HEK293 (cell line): ENCODE measurements at regions not wholly inside any gene's neighbourhood (a gene's known extent, or its start where the extent isn't known, plus 50 kb on each side); places are given as distances from the start of the nearest gene placed in this dataset.

Source experiments
- CTCF ChIA-PET: fragments of 350-600 bp; formaldehyde crosslinking; extraction: SDS; loops from one replicate; lab custom pipeline; 2021; ENCODE audit warnings: antibody characterized with exemption; lab: Yijun Ruan, JAX
- POLR2A ChIA-PET: fragments of 300-600 bp; formaldehyde crosslinking; extraction: SDS; loops from one replicate; lab custom pipeline; 2020; ENCODE audit warnings: antibody characterized with exemption, inconsistent platforms; lab: Yijun Ruan, JAX
- H3K27ac ChIP-seq: fragments of 200-500 bp; sonication (Bioruptor generic); 2 replicates; pipeline ENCODE4 v1.5.1; 2014; ENCODE audit warnings: low read depth, low read length, control low read depth, inconsistent platforms; ENCODE audit errors: extremely low read depth
- H3K36me3 ChIP-seq, 2 experiments: fragments of 200-500 bp in 1 of 2; sonication (Bioruptor generic) in 1 of 2; 1 replicate in 1 of 2; 2 replicates in 1 of 2; pipeline ENCODE4 v1.5.1; 2014 to 2017; ENCODE audit warnings: inconsistent platforms in 2 of 2, low read length in 2 of 2; ENCODE audit not compliant: control insufficient read depth in 2 of 2, insufficient read depth in 1 of 2
- H3K4me1 ChIP-seq: fragments of 200-500 bp; sonication (Bioruptor generic); 2 replicates; pipeline ENCODE4 v1.5.1; 2014; ENCODE audit warnings: mild to moderate bottlenecking, low read length, inconsistent platforms; ENCODE audit not compliant: control insufficient read depth, insufficient read depth
- H3K4me3 ChIP-seq: 2 replicates; pipeline ENCODE4 v1.5.1; 2011; ENCODE audit warnings: low read depth, mild to moderate bottlenecking, control low read depth, low read length, moderate library complexity
- H3K9me3 ChIP-seq: fragments of 200-500 bp; sonication (Bioruptor generic); 2 replicates; pipeline ENCODE4 v1.5.1; 2014; ENCODE audit warnings: low read depth, low read length, inconsistent platforms; ENCODE audit not compliant: control insufficient read depth, insufficient read depth
- ATF2 ChIP-seq: fragments of 450-650 bp; formaldehyde crosslinking; IDR thresholded peaks from 2 replicates; pipeline ENCODE4 v1.5.1; 2016; ENCODE audit warnings: missing biosample characterization, missing genetic modification characterization, low read depth
- KLF8 ChIP-seq: fragments of 450-650 bp; formaldehyde crosslinking; IDR thresholded peaks from 2 replicates; pipeline ENCODE4 v1.5.1; 2016; ENCODE audit warnings: missing biosample characterization, missing genetic modification characterization
- PATZ1 ChIP-seq: fragments of 450-650 bp; formaldehyde crosslinking; IDR thresholded peaks from 2 replicates; pipeline ENCODE4 v1.5.1; 2016; ENCODE audit warnings: missing biosample characterization, missing genetic modification characterization
- REPIN1 ChIP-seq: fragments of 450-650 bp; formaldehyde crosslinking; IDR thresholded peaks from 2 replicates; pipeline ENCODE4 v1.5.1; 2017; ENCODE audit warnings: missing biosample characterization, missing genetic modification characterization, low read depth
- SCRT1 ChIP-seq: fragments of 450-650 bp; formaldehyde crosslinking; IDR thresholded peaks from 2 replicates; pipeline ENCODE4 v1.5.1; 2016; ENCODE audit warnings: missing biosample characterization, missing genetic modification characterization, borderline replicate concordance
- SETDB1 ChIP-seq: IDR thresholded peaks from one replicate; pipeline ENCODE4 v1.6.1; 2017; ENCODE audit warnings: mild to moderate bottlenecking, low read length, moderate library complexity, mixed read lengths; ENCODE audit not compliant: insufficient read length
- WT1 ChIP-seq: fragments of 450-650 bp; formaldehyde crosslinking; IDR thresholded peaks from 2 replicates; pipeline ENCODE4 v1.5.1; 2016; ENCODE audit warnings: missing biosample characterization, missing genetic modification characterization
- YY2 ChIP-seq: fragments of 450-650 bp; formaldehyde crosslinking; IDR thresholded peaks from 2 replicates; pipeline ENCODE4 v1.5.1; 2016; ENCODE audit warnings: missing biosample characterization, missing genetic modification characterization
- ZNF140 ChIP-seq: fragments of 450-650 bp; formaldehyde crosslinking; IDR thresholded peaks from 2 replicates; pipeline ENCODE4 v1.5.1; 2016; ENCODE audit warnings: missing biosample characterization, missing genetic modification characterization
- ZNF202 ChIP-seq: fragments of 450-650 bp; formaldehyde crosslinking; IDR thresholded peaks from 2 replicates; pipeline ENCODE4 v1.5.1; 2016; ENCODE audit warnings: missing biosample characterization, missing genetic modification characterization, borderline replicate concordance
- ZNF280C ChIP-seq: fragments of 450-650 bp; formaldehyde crosslinking; IDR thresholded peaks from 2 replicates; pipeline ENCODE4 v1.5.1; 2016; ENCODE audit warnings: missing biosample characterization, missing genetic modification characterization
- ZNF404 ChIP-seq: fragments of 450-650 bp; formaldehyde crosslinking; IDR thresholded peaks from 2 replicates; pipeline ENCODE4 v1.5.1; 2017; ENCODE audit warnings: missing biosample characterization, missing genetic modification characterization
- ZNF555 ChIP-seq: fragments of 450-650 bp; formaldehyde crosslinking; conservative IDR thresholded peaks from 2 replicates; pipeline ENCODE4 v1.5.1; 2017; ENCODE audit warnings: missing biosample characterization, mild to moderate bottlenecking, missing genetic modification characterization, inconsistent platforms
- ZNF585B ChIP-seq: fragments of 450-650 bp; formaldehyde crosslinking; IDR thresholded peaks from 2 replicates; pipeline ENCODE4 v1.5.1; 2016; ENCODE audit warnings: missing biosample characterization, missing genetic modification characterization
- ZNF777 ChIP-seq: fragments of 450-650 bp; formaldehyde crosslinking; IDR thresholded peaks from 2 replicates; pipeline ENCODE4 v1.5.1; 2017; ENCODE audit warnings: missing biosample characterization, missing genetic modification characterization, borderline replicate concordance
- ZNF785 ChIP-seq: fragments of 450-650 bp; formaldehyde crosslinking; IDR thresholded peaks from 2 replicates; pipeline ENCODE4 v1.5.1; 2016; ENCODE audit warnings: missing biosample characterization, missing genetic modification characterization
- ZNF837 ChIP-seq: fragments of 450-650 bp; formaldehyde crosslinking; IDR thresholded peaks from 2 replicates; pipeline ENCODE4 v1.5.1; 2016; ENCODE audit warnings: missing biosample characterization, missing genetic modification characterization
- ZSCAN16 ChIP-seq: fragments of 450-650 bp; formaldehyde crosslinking; IDR thresholded peaks from 2 replicates; pipeline ENCODE4 v1.5.1; 2016; ENCODE audit warnings: missing biosample characterization, missing genetic modification characterization
- ZSCAN30 ChIP-seq: fragments of 450-650 bp; IDR thresholded peaks from 2 replicates; pipeline ENCODE4 v1.5.1; 2018; ENCODE audit warnings: missing biosample characterization, mild to moderate bottlenecking, missing genetic modification characterization, moderate library complexity
- TF ChIP-seq, protein P1 (sequence below): fragments of 450-650 bp; formaldehyde crosslinking; IDR thresholded peaks from 2 replicates; pipeline ENCODE4 v1.5.1; 2016; ENCODE audit warnings: missing biosample characterization, missing genetic modification characterization

DNA sequence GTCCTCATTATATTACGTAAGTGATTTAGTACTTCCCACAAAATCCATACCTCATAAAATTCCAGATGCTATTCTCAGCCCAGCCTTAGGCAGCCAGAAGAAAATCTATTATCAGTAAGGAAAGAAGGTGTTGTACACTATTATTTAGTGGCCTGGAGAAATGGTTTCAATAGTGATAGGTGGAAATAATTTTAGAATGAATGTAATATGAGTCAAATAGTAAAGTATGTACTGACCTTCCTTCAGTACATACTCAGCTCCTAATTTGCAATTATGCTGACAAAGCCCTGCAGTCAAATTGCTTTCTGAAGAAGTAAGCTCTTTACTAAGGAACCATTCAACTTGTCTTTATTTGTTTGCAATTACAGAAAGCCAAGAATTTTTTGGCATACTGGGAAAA lies 409.2 kb downstream of the HTR1A start (continued):
- TF ChIP-seq PATZ1 (no peak), ZNF777 (no peak), WT1 (tag by site-specific recombination) (no peak), ZNF280C (no peak), ZNF785 (tag by site-specific recombination) (no peak), REPIN1 (tag by site-specific recombination) (no peak), SCRT1 (no peak), ZNF404 (tag by site-specific recombination) (no peak)

- no peak overlapping the region for H3K27ac ChIP-seq
- no peaks in the 10 kb centered on the region for H3K4me1 ChIP-seq
- TF ChIP-seq YY2 (tag by site-specific recombination) (no peak), ZNF202 (no peak)
- TF ChIP-seq, protein P1, sequence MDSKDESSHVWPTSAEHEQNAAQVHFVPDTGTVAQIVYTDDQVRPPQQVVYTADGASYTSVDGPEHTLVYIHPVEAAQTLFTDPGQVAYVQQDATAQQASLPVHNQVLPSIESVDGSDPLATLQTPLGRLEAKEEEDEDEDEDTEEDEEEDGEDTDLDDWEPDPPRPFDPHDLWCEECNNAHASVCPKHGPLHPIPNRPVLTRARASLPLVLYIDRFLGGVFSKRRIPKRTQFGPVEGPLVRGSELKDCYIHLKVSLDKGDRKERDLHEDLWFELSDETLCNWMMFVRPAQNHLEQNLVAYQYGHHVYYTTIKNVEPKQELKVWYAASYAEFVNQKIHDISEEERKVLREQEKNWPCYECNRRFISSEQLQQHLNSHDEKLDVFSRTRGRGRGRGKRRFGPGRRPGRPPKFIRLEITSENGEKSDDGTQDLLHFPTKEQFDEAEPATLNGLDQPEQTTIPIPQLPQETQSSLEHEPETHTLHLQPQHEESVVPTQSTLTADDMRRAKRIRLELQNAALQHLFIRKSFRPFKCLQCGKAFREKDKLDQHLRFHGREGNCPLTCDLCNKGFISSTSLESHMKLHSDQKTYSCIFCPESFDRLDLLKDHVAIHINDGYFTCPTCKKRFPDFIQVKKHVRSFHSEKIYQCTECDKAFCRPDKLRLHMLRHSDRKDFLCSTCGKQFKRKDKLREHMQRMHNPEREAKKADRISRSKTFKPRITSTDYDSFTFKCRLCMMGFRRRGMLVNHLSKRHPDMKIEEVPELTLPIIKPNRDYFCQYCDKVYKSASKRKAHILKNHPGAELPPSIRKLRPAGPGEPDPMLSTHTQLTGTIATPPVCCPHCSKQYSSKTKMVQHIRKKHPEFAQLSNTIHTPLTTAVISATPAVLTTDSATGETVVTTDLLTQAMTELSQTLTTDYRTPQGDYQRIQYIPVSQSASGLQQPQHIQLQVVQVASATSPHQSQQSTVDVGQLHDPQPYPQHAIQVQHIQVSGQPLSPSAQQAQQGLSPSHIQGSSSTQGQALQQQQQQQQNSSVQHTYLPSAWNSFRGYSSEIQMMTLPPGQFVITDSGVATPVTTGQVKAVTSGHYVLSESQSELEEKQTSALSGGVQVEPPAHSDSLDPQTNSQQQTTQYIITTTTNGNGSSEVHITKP (tag by site-specific recombination), result no peak
- no peaks in the 10 kb centered on the region for H3K36me3 ChIP-seq
- H3K9me3 ChIP-seq, result no peaks in the 10 kb centered on the region
- ChIA-PET POLR2A (no interaction called here), CTCF (no interaction called here)
- no peak overlapping the region for H3K4me3 ChIP-seq
Observed at GRCh38 chr5:63535840-63536602, 426.2 kb downstream of the HTR1A start.

GRCh38 chr5:63524281-63524680 lies 438.0 kb downstream of the HTR1A start:
- ChIA-PET CTCF (no interaction called here), POLR2A (no interaction called here)
- Histone ChIP-seq H3K4me1 (no peaks in the 10 kb centered on the region), H3K27ac (no peak overlapping the region), H3K36me3 (no peaks in the 10 kb centered on the region), H3K4me3 (no peak overlapping the region), H3K9me3 (no peaks in the 10 kb centered on the region)
- TF ChIP-seq ATF2 (no peak), ZNF585B (tag by site-specific recombination) (no peak), SETDB1 (no peak), ZNF555 (tag by site-specific recombination) (no peak), KLF8 (tag by site-specific recombination) (no peak), ZNF837 (no peak), ZSCAN16 (no peak), ZNF140 (tag by site-specific recombination) (no peak), ZSCAN30 (tag by site-specific recombination) (no peak)
